Daoy (cell line): ENCODE measurements at regions not wholly inside any gene's neighbourhood (a gene's known extent, or its start where the extent isn't known, plus 50 kb on each side); places are given as distances from the start of the nearest gene placed in this dataset.

ENCODE experiments used
- DNase-seq: peaks from one replicate; pipeline ENCODE4 v3.0.0-alpha.2; 2015; ENCODE audit warnings: low read depth

DNA sequence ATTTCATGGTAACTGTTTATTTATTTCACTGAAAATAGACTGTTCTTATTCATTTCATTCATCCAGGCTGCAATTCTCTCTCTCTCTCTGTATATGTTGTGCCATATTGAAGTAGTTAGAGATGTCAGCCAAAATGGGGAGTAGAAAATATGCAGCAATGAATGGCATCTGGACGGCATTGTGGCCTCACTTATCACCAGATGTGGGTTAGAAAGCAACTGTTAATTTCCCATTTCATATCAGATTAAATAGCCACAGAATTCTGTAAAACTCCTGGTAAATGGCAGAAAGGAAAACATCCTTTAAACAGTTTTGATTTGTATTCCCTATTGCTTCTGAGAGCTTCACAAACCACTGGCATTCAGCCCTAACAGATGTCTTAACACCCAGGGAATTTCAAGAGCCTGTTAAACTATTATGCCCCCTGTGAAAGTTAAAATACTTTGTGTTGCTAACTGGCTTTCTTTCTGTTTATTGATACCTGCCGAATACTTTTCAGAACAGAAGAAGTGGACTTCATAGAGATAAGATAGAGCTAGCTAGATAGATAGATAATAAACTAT is 1763.3 kb upstream of the MIR17HG start:
- DNase-seq = no peak

DNA sequence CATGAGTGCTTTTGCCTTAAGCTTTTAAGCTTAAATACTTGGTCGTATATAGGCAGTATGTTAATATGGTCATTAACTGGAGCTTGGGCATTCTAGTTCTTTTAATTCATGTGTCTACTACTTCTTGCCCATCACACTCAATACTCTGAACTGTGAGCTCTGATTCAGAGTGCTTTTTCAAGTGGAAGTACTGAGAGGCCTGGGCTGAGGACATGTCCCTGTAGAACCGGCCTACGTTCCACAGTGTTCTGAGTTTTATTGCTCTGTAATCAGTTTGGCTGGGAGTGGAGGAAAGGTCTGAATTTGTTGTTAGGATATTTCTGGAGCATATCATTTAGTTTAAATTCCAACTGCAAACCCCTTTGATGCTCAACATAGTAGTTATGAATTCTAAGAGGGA is 1744.8 kb upstream of the MIR17HG start:
- DNase-seq = no peak

DNA sequence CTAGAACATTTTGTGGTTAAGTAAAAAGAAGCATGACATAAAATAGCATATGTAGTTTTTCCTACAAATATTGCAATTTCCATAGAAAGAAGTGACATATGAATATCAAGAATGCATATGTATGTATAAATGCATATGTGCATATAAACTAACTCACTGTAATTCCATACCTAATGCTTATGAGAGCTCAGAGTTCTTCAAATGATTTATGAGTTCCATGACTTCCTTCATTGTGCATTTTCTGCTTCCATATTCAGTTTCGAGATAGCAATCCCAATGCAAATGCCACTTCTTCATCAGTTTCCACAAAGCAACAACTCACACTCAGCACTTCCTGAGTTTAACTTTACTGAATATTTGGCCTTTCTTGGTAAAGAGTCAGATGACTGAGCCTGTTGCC is 1744.3 kb upstream of the MIR17HG start:
- DNase-seq = no peak

DNA sequence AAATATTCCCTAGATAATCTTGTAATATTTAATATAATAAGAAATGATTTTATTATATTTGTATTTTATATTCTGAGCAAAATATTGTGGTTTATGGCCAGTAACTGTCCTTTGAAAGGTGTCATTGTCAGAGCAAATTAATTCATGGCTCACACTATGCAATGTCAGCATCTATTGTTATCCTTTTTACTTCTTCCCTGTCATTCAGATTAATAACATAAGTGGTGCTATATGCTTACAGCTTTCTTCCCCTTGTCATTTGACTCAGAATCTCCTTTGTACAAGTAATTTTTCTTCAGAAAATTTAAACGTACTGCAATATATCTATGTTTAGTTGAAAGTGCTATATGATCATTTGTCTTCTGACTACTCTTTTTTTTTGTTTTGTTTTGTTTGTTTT is 1738.2 kb upstream of the MIR17HG start:
- DNase-seq = no peak

DNA sequence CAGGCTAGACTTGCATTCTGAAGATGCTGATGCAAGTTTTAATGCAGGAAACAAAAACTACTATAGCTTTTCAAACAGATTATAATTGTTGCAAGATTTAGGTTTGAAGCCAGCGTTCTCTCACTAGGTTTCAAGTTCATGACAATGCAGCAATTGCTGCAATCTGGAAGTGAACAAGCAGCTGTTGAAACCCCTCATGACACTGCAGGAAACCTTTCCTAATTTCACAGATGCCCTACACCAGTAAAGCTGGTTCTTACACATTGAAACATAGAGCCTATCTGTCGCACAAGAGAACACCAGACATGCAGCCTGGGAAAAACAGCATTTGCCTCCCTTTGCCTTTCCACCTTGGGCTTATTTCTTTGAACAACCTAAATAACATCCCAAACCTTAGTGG is 1737.2 kb upstream of the MIR17HG start:
- DNase-seq = no peak

DNA sequence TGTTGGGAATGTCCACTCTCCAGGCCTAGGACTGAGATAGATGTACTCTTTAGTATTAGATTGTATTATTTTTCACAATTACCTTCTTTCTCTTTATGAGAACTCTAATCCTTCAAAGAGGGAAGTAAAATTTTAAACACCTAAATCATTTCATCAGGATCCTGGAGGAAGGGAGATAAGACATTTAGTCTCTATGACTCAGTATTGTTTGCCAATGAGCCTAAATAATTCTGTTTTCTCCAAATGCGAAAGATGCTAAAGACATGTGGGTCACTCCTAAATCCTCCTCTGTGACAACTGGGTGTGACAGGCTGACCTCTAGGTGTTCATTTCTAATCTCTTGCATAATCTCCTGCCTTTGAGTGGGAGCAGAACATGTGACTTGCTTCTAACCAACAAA is 1736.6 kb upstream of the MIR17HG start:
- no peak for DNase-seq

DNA sequence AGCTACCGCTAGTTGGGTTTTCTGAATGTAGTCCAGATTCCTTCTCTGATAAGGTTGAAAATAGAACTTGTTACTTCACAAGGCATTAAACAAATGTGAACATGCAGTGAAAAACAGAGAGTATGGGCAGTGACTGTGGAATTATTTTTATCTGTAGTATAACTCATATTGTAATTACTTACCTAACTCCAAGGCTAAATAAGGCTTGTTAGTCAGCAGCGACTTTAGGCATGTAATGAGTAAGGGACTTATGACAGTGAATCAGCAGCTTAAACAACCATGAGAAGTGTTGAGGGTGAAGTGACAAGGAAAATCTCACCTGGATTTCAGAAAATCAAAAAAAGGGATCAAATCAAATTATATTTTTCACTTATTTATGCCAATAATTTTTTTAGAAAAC is 1719.5 kb upstream of the MIR17HG start:
- no peak for DNase-seq

DNA sequence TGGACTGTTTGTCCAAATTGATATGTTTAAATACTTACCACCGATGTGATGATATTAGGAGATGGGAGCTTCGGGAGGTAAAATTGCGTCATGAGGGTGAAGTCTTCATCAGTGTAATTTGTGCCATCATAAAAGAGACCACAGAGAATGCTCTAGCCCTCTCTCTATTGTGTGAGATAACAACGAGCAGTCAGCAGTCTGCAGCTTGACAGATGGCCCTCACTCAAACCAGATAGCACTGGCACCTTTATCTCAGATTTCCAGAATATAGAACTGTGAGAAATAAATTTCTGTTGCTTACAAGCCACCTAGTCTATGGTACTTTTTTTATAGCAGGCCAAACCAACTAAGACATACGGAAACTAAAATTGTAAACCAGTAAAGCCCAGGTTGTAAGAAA is 1718.9 kb upstream of the MIR17HG start:
- no peak for DNase-seq

DNA sequence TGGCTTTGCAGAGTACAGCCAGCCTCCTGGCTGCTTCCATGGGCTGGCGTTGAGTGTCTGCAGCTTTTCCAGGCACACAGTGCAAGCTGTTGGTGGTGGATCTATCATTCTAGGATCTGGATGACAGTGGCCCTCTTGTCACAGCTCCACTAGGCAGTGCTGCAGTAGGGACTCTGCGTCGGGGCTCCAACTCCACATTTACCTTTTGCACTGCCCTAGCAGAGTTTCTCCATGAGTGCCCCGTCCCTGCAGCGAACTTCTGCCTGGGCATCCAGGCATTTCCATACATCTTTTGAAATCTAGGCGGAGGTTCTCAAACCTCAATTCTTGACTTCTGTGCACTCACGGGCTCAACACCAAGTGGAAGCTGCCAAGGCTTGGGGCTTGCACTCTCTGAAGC is 1697.3 kb upstream of the MIR17HG start:
- no peak for DNase-seq

DNA sequence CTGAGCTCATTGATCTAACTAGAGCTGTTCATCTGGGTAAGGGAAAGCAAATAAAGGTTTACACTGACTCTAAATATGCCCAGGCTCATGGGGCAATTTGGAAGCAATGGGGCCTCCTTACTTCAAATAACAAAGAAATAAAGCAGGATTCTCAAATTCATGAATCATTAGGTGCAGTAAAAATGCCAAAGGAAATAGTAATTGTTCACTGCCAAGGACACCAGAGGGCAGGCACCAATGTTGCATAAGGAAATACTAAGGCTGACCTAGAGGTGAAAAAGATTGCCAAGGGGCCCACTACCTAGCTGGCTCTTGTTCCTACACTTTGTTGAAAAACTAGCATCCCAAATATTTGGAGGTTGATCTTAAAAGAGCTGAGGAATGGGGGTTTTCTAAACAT is 1686.7 kb upstream of the MIR17HG start:
- DNase-seq = no peak

DNA sequence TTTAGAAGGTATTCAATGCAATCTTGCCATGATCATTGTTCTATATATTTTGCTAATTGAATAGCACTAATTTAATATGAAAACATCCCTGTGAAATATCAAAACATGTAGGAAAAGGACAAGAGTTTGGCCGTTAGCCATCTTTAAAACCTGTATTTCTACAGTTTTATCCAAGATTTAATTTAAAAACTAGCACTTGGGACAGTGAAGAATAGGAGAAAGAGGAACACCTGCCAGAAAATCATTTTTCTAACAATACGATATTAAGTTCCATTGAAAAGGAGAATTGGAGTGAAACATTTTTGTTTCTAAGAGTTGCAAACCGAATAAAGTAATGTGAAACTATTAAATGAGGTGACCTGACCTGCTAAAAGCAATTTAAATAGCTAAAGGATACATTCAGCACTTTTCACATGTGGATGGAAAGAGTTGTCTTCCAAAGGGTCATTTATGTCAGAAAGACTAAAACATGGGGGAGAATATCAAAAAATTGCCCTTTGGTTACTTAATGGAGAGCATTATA is 1673.6 kb upstream of the MIR17HG start:
- no peak for DNase-seq

DNA sequence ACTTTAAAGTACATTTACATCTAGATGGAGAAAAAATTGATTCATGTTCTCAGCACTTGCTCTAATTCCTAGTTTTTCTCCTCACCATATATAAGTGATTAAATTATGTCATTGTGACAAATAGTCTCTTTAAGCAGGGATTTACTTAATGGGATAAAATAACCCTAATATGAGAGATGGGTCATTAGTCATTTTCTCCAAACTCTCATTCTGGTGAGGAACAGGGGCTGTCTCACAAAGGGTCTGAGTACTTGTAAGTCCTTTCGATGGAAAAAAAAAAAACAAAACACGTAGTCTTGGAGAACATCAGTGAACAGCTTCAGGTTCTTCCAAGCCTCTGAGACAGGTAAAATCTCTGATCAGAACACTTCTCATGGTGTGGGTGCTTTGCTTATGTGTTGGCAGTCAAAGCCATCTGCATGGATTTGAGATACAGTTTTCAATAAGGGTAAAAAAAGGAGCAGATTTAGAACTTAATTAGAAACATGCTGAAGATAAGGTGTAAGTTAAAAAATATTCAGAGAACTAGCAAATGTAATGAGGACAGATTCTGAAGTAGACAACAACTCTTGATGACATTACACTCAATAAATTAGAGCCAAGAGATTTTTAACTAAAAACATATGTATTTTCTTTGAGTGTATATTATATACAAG is 1668.9 kb upstream of the MIR17HG start:
- no peak for DNase-seq

DNA sequence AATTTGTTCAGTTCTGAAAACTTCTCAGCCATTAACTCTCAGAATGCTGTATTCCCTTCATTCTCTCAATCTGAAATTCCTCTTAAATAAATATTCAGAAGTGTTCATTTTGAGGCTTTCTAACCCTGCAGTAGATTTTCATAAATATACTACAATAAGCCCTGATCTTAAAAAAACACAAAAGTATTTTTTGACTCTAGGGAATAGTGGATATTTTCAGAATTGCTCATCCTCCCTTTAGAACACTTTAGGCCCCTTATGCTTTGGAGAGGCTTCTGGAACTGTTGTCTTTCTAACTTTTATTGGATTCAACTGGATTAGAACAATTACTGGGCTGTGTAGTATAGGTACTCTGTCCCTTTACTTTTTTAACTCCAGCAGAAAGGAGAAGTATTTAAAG is 1662.6 kb upstream of the MIR17HG start:
- no peak for DNase-seq

DNA sequence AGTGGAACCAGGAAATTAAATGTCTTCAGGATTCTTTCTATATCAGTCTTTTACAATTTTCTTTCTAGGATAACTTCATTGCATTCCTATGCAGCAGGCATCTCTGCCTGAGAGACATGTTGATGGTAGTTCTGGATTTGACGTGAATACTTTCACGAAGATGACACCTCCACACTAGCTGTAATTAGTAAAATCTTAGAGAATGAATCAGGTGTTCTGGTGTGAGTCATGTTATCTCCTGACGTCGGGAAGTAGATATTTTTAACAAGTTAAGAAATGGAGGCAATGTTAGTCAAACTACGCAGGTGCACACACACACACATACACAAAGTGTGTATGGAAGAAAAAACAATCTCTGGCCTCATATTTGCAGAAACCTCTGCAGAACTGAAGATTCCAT is 1661.3 kb upstream of the MIR17HG start:
- DNase-seq = no peak

DNA sequence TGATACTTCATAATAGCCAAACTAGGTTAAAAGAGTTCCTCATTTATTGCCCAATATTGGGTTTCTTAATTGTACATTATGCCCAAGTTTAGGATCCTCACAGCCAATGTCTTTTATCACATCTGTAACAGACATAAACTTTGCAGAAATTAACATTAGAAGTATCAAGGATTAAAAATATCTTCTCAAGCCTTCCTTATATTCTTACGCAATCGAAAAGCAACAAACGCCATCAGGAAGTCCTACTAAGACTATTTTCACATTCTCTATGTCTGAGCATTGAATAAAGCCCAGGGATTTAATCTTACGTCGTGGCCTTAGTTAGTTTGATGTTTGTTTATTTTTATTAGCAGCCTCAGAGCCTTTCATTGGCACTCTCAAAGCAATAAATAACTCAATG is 1660.4 kb upstream of the MIR17HG start:
- no peak for DNase-seq

DNA sequence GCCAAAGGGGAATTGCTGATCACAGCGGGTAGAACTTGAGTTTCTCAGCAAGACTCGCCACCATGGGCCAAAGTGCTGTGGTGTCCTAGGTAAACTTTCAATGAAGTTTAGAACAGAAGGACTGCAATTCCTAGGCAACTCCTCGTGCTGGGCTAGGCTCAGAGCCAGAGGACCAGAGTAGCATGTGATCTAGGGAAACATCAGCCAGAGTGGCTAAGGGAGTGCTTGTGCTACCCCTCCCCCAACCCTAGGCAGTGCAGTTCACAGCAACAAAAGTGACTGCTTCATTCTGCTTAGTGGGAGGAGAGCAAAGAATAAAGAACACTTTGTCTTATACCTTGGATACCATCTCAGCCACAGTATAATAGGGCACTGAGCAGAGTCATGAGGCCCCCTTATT is 1658.6 kb upstream of the MIR17HG start:
- DNase-seq = no peak

DNA sequence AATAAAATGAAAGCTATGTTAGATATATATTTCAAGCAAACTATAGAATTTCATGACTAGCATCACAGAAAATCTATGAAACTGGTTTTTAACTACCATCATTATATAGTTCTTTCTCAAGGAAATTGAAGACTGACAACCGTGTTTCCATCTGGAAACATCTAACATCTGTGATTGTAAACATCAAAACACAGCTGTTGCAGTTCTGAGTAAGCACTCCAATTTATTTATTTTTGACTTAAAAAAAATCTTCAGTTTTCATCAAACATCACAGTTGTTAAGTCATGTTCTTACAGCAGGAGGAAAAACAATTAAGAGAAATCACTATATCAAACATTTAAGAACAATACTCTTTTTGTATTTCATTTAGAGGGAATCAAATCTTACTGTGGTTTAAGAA is 1653.0 kb upstream of the MIR17HG start:
- no peak for DNase-seq

DNA sequence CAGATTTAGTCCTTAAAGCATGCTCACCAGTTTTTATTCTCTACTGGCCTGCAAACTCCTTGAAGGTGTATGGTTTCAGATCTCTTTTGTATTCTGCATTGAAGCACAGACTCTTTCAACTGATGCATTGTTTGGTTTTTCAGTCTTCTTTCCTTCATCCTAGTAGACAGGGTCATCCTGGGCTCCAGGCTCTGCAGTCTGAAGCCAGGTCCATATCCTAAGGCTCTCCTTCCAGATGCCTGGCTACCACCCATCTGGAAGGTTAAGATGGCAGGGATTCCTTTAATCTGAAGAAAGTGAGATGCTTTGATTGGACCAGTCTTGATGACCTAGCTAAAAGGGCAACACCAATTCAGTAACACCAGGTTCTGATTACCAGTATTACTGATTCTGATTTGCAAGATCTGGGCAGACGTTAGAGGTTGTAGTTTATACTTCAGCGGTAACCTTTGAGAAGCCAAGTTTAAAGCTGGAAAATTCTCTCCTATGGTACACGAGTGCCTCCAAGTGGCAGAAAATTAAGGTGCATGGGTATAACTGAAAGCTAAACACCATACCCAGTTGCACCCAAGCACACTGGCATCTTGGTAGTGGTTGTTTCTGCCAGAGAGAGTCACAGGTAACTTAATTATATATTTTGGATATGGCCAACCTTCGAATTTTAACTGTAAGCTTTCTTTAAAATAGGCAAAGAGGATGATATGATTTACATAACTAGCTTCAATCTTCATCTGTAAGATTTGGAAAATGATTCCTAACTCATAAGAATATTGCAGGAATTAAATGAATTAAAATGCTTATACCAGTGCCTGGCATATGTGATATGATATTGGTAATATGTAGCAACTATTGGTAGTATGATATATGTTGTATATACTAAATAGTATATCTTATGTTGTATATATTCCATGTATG is 1651.9 kb upstream of the MIR17HG start:
- DNase-seq = no peak

DNA sequence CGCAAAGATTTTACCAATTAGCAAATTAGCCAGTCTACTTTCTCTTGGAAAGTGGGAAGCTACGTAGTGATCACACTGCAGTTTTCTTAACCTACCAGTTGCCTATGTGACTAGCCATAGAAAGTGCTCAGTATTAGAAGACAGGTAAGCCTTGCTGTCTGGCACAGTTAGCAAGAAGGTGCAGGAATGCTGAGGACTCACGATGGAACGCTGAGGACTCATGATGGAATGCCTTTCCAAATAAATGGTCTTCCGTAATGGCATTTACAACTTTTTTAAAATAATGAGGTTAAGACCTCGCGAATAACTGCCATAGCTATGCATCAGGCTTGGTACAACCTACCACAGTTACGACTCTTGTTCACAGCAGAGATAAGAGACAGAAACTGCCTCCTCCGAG is 1645.6 kb upstream of the MIR17HG start:
- no peak for DNase-seq

DNA sequence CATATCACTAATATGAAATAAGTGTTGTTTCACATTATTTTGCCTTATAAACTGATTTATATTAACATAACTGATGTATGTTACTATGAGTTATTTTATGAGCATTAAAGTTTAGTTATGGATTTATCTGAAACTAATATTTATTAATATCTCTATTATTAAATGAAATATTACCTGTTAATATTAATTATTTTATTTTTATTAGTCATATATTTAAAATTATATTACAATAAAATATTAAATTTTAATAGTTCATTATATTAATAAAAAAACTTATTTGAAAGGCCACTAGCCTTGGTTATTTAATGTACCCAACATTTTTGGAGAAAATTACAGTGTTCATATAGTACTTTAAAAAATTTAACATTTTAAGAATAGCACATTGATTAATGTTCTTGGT is 1643.4 kb upstream of the MIR17HG start:
- DNase-seq = no peak

DNA sequence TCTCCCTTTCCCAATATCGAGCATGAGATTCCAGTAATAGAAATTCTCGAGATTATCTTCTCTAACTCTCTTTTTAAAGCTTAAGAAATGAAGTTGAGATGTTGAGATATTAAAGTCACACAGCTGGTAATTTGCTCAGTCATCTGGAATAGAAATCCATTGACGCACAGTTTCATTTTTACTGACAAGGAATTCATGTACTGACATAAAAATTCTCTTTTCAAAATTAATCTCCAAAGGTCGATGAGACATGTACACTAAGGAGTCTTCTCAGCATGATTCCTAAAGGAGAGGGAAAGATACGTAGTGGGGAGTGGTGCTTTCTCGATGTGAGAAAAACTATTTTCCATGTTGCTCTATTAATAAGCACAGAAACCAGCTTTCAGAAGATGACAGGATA is 1639.5 kb upstream of the MIR17HG start:
- DNase-seq = no peak

DNA sequence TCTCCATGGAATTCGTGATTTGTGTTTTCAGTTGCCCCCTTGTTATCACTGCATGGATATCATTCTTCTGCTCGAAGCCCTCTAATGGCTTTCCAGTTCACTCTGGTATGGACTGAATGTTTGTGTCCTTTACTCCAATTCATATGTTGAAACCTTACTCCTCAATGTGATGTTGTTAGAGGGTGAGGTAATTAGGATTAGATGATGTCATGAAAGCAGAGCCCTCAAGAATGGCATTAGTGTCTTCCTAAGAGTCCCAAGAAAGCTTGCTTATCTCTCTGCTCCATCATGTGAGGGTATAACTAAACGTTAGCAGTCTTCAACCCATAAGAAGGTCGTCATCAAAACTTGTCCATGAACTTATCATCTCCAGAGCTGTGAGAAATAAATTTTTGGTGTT is 1626.3 kb upstream of the MIR17HG start:
- DNase-seq = no peak
